NB4 (cell line): ENCODE measurements at regions not wholly inside any gene's neighbourhood (a gene's known extent, or its start where the extent isn't known, plus 50 kb on each side); places are given as distances from the start of the nearest gene placed in this dataset.

Source experiments
- CTCF ChIP-seq: IDR thresholded peaks from one replicate; pipeline ENCODE4 v1.5.1; 2012; ENCODE audit warnings: low read depth, low read length
- MAX ChIP-seq: IDR thresholded peaks from 2 replicates; pipeline ENCODE4 v1.6.1; 2011; ENCODE audit warnings: low read depth, low read length
- POLR2A ChIP-seq: IDR thresholded peaks from 2 replicates; pipeline ENCODE4 v1.6.1; 2011; ENCODE audit warnings: mild to moderate bottlenecking; ENCODE audit not compliant: insufficient read length; ENCODE audit errors: extremely low read depth

GRCh38 chr7:22879709-22880306 is 57.2 kb upstream of the TOMM7 start:
- TF ChIP-seq POLR2A (no peak), CTCF (no peak), MAX (no peak)
